ENCODE measurements at regions not wholly inside any gene's neighbourhood (a gene's known extent, or its start where the extent isn't known, plus 50 kb on each side); places are given as distances from the start of the nearest gene placed in this dataset.

GRCh38 chr7:81195033-81195432 lies 276.2 kb upstream of the SEMA3C start:
- no peak overlapping the region for H3K9ac ChIP-seq (ENCODE audit: low read length)
- DNase-seq (no peak), ATAC-seq (ENCODE audit: low read depth) (no peak)
- TF ChIP-seq CTCF (IDR thresholded peaks at IDR 0.05) (no peak), EZH2 (IDR thresholded peaks at IDR 0.05; ENCODE audit: borderline replicate concordance, insufficient read depth, low read depth, low read length, poor library complexity, severe bottlenecking) (no peak)
- no peaks in the 10 kb centered on the region for H3K4me1 Mint-ChIP-seq
- H3K4me2 ChIP-seq (replicated peaks; ENCODE audit: low read depth, low read length, poor library complexity, severe bottlenecking), result no peak overlapping the region
- H3K27me3 Mint-ChIP-seq, result no peaks in the 10 kb centered on the region
- H3K27me3 ChIP-seq (replicated peaks in 1 of 4; ENCODE audit: control extremely low read depth in 1 of 4, control insufficient read depth in 3 of 4, insufficient read depth in 4 of 4, low read length in 3 of 4), result no peaks in the 10 kb centered on the region
- no peak overlapping the region for H2AFZ ChIP-seq (ENCODE audit: insufficient read depth, low read depth, low read length, poor library complexity, severe bottlenecking)
- peaks cover 2% of the 10 kb centered on the region for H3K9me3 Mint-ChIP-seq (ENCODE audit: insufficient read depth)
- intact Hi-C loops (cut with micrococcal nuclease), result no loop called here
- H3K36me3 ChIP-seq (replicated peaks in 1 of 2; ENCODE audit: control extremely low read depth in 1 of 2, control insufficient read depth in 1 of 2, extremely low read depth in 1 of 2, insufficient read depth in 2 of 2, low read length in 1 of 2), result no peaks in the 10 kb centered on the region
- H3K27ac ChIP-seq (ENCODE audit: low read length in 2 of 2), result no peak overlapping the region
- H3K4me3 Mint-ChIP-seq, result no peak overlapping the region
- no peaks in the 10 kb centered on the region for H4K20me1 ChIP-seq (ENCODE audit: control insufficient read depth, insufficient read depth, low read length, poor library complexity, severe bottlenecking)
- no peaks in the 10 kb centered on the region for H3K79me2 ChIP-seq (ENCODE audit: control insufficient read depth, insufficient read depth, low read length)
- ChIA-PET CTCF (no interaction called here), POLR2A (no interaction called here)
- no peaks in the 10 kb centered on the region for H3K9me3 ChIP-seq (ENCODE audit: control extremely low read depth in 1 of 3, control insufficient read depth in 2 of 3, insufficient read depth in 1 of 3, low read length in 2 of 3)
- no peak overlapping the region for H3K4me3 ChIP-seq (ENCODE audit: control extremely low read depth in 1 of 5, extremely low read depth in 1 of 5, insufficient read depth in 1 of 5, low read depth in 2 of 5, low read length in 4 of 5)
- 100% methylated on average over 1 of the region's 1 CpG for WGBS (ENCODE audit: insufficient coverage)
- no peak overlapping the region for H3K27ac Mint-ChIP-seq
- H3K4me1 ChIP-seq (ENCODE audit: control insufficient read depth in 2 of 2, insufficient read depth in 2 of 2, low read length in 2 of 2), result no peaks in the 10 kb centered on the region

GRCh38 chr7:81190997-81191768 lies 272.3 kb upstream of the SEMA3C start:
- no peak overlapping the region for H3K4me3 Mint-ChIP-seq
- Histone ChIP-seq H3K4me2 (replicated peaks; ENCODE audit: low read depth, low read length, poor library complexity, severe bottlenecking) (no peak overlapping the region), H3K27me3 (replicated peaks in 1 of 4; ENCODE audit: control extremely low read depth in 1 of 4, control insufficient read depth in 3 of 4, insufficient read depth in 4 of 4, low read length in 3 of 4) (no peaks in the 10 kb centered on the region), H3K36me3 (replicated peaks in 1 of 2; ENCODE audit: control extremely low read depth in 1 of 2, control insufficient read depth in 1 of 2, extremely low read depth in 1 of 2, insufficient read depth in 2 of 2, low read length in 1 of 2) (no peaks in the 10 kb centered on the region), H3K9ac (ENCODE audit: low read length) (no peak overlapping the region), H3K27ac (ENCODE audit: low read length in 2 of 2) (no peak overlapping the region), H3K9me3 (ENCODE audit: control extremely low read depth in 1 of 3, control insufficient read depth in 2 of 3, insufficient read depth in 1 of 3, low read length in 2 of 3) (no peaks in the 10 kb centered on the region), H3K4me1 (ENCODE audit: control insufficient read depth in 2 of 2, insufficient read depth in 2 of 2, low read length in 2 of 2) (no peaks in the 10 kb centered on the region), H4K20me1 (ENCODE audit: control insufficient read depth, insufficient read depth, low read length, poor library complexity, severe bottlenecking) (no peaks in the 10 kb centered on the region), H3K4me3 (ENCODE audit: control extremely low read depth in 1 of 5, extremely low read depth in 1 of 5, insufficient read depth in 1 of 5, low read depth in 2 of 5, low read length in 4 of 5) (no peak overlapping the region), H3K79me2 (ENCODE audit: control insufficient read depth, insufficient read depth, low read length) (no peaks in the 10 kb centered on the region), H2AFZ (ENCODE audit: insufficient read depth, low read depth, low read length, poor library complexity, severe bottlenecking) (no peak overlapping the region)
- peaks cover 4% of the 10 kb centered on the region for H3K9me3 Mint-ChIP-seq (ENCODE audit: insufficient read depth)
- intact Hi-C loops (cut with micrococcal nuclease), result no loop called here
- ATAC-seq (ENCODE audit: low read depth) (no peak), DNase-seq (no peak)
- CTCF ChIA-PET, result no interaction called here
- POLR2A ChIA-PET, result no interaction called here
- TF ChIP-seq CTCF (IDR thresholded peaks at IDR 0.05), result no peak
- TF ChIP-seq EZH2 (IDR thresholded peaks at IDR 0.05; ENCODE audit: borderline replicate concordance, insufficient read depth, low read depth, low read length, poor library complexity, severe bottlenecking), result no peak
- H3K27me3 Mint-ChIP-seq, result no peaks in the 10 kb centered on the region
- no peaks in the 10 kb centered on the region for H3K4me1 Mint-ChIP-seq
- 100% methylated on average over 1 of the region's 3 CpGs for WGBS (ENCODE audit: insufficient coverage)
- no peak overlapping the region for H3K27ac Mint-ChIP-seq

All from B cell (primary cell).